Nephron (organoid): ENCODE measurements at regions not wholly inside any gene's neighbourhood (a gene's known extent, or its start where the extent isn't known, plus 50 kb on each side); places are given as distances from the start of the nearest gene placed in this dataset.
"Not testable (repeated sequence)": the region's sequence is repeated elsewhere in the genome, so short reads cannot be mapped to it uniquely, and the experiment has no call there.

Experiments used
- H3K27ac Mint-ChIP-seq, 3 experiments: 2 replicates each; pipeline ENCODE4 v1.8.0; 2020; ENCODE audit warnings: mixed read lengths in 3 of 3, mild to moderate bottlenecking in 2 of 3, moderate library complexity in 1 of 3
- H3K27me3 Mint-ChIP-seq: 2 replicates; pipeline ENCODE4 v1.8.0; 2021; ENCODE audit warnings: low read depth, mild to moderate bottlenecking, moderate library complexity, mixed read lengths
- H3K36me3 Mint-ChIP-seq: 2 replicates; pipeline ENCODE4 v1.8.0; 2020; ENCODE audit warnings: low read depth, mixed read lengths
- H3K4me1 Mint-ChIP-seq: 2 replicates; pipeline ENCODE4 v1.8.0; 2020; ENCODE audit warnings: mixed read lengths
- H3K4me3 Mint-ChIP-seq, 3 experiments: 2 replicates each; pipeline ENCODE4 v1.8.0; 2020; ENCODE audit warnings: mild to moderate bottlenecking in 3 of 3, mixed read lengths in 3 of 3, moderate library complexity in 2 of 3
- H3K9me3 Mint-ChIP-seq: 2 replicates; pipeline ENCODE4 v1.8.0; 2020; ENCODE audit warnings: mixed read lengths
- CTCF ChIP-seq, 3 experiments: fragments of 200-600 bp; sonication (generic); IDR thresholded peaks; one replicate each; pipeline ENCODE4 v1.5.0; 2021; ENCODE audit warnings: antibody characterized with exemption in 3 of 3; ENCODE audit not compliant: unreplicated experiment in 3 of 3

GRCh38 chr7:116368965-116369364, 130.6 kb upstream of the CAV2 start:
- Mint-ChIP-seq H3K27ac (no peak overlapping the region), H3K36me3 (peaks cover 3% of the 10 kb centered on the region), H3K4me3 (no peak overlapping the region), H3K4me1 (no peaks in the 10 kb centered on the region), H3K9me3 (peaks cover 22% of the 10 kb centered on the region), H3K27me3 (peaks cover 4% of the 10 kb centered on the region)
- TF ChIP-seq CTCF (IDR thresholded peaks at IDR 0.05; ENCODE audit: unreplicated experiment in 3 of 3) = no peak

GRCh38 chr7:116371536-116371935, 128.0 kb upstream of the CAV2 start:
- H3K36me3 Mint-ChIP-seq, H3K4me3 Mint-ChIP-seq, H3K27ac Mint-ChIP-seq: not testable (repeated sequence)

GRCh38 chr7:116373229-116373628, 126.3 kb upstream of the CAV2 start:
- not testable (repeated sequence) for H3K36me3 Mint-ChIP-seq, H3K4me1 Mint-ChIP-seq, H3K27ac Mint-ChIP-seq, H3K27me3 Mint-ChIP-seq, H3K4me3 Mint-ChIP-seq
- H3K9me3 Mint-ChIP-seq = peaks cover 28% of the 10 kb centered on the region

More at GRCh38 chr7:116371536-116371935, 128.0 kb upstream of the CAV2 start:
- not testable (repeated sequence) for H3K4me1 Mint-ChIP-seq, H3K27me3 Mint-ChIP-seq
- H3K9me3 Mint-ChIP-seq = peaks cover 23% of the 10 kb centered on the region

- H3K4me3 Mint-ChIP-seq = no peak overlapping the region
- no peaks in the 10 kb centered on the region for H3K36me3 Mint-ChIP-seq
- no peaks in the 10 kb centered on the region for H3K27me3 Mint-ChIP-seq
- peaks cover 12% of the 10 kb centered on the region for H3K9me3 Mint-ChIP-seq
- peaks cover 6% of the 10 kb centered on the region for H3K4me1 Mint-ChIP-seq
- H3K27ac Mint-ChIP-seq = no peak overlapping the region
- TF ChIP-seq CTCF (IDR thresholded peaks at IDR 0.05; ENCODE audit: unreplicated experiment in 3 of 3) = no peak
Observed at GRCh38 chr7:116377721-116378120, 121.8 kb upstream of the CAV2 start.

GRCh38 chr7:116380025-116380424, 119.5 kb upstream of the CAV2 start:
- Mint-ChIP-seq H3K4me1 (peaks cover 6% of the 10 kb centered on the region), H3K27ac (peak overlapping the region in 1 of 3 experiments; percentile 15), H3K36me3 (no peaks in the 10 kb centered on the region), H3K4me3 (no peak overlapping the region), H3K27me3 (no peaks in the 10 kb centered on the region), H3K9me3 (peaks cover 4% of the 10 kb centered on the region)
- TF ChIP-seq CTCF (IDR thresholded peaks at IDR 0.05; ENCODE audit: unreplicated experiment in 3 of 3) = no peak

- Mint-ChIP-seq H3K27me3 (peaks cover 3% of the 10 kb centered on the region), H3K27ac (no peak overlapping the region), H3K4me3 (no peak overlapping the region), H3K9me3 (peaks cover 3% of the 10 kb centered on the region), H3K36me3 (no peaks in the 10 kb centered on the region), H3K4me1 (peaks cover 6% of the 10 kb centered on the region)
- no peak for TF ChIP-seq CTCF (IDR thresholded peaks at IDR 0.05; ENCODE audit: unreplicated experiment in 3 of 3)
Observed at GRCh38 chr7:116382375-116382774, 117.2 kb upstream of the CAV2 start.

GRCh38 chr7:116384936-116385635, 114.5 kb upstream of the CAV2 start:
- Mint-ChIP-seq H3K4me1 (peaks cover 3% of the 10 kb centered on the region), H3K4me3 (no peak overlapping the region), H3K36me3 (no peaks in the 10 kb centered on the region), H3K27me3 (peaks cover 3% of the 10 kb centered on the region), H3K27ac (no peak overlapping the region), H3K9me3 (no peaks in the 10 kb centered on the region)
- no peak for TF ChIP-seq CTCF (IDR thresholded peaks at IDR 0.05; ENCODE audit: unreplicated experiment in 3 of 3)
